Glomerular visceral epithelial cell (primary cell): ENCODE measurements at regions not wholly inside any gene's neighbourhood (a gene's known extent, or its start where the extent isn't known, plus 50 kb on each side); places are given as distances from the start of the nearest gene placed in this dataset.
A peak's percentile ranks its signal among the peaks of the same experiment; 100 is the strongest.
"Not testable (repeated sequence)": the region's sequence is repeated elsewhere in the genome, so short reads cannot be mapped to it uniquely, and the experiment has no call there.

Source experiments
- DNase-seq: peaks from one replicate; pipeline ENCODE4 v3.0.0-alpha.2; 2016; ENCODE audit errors: extremely low spot score

DNA sequence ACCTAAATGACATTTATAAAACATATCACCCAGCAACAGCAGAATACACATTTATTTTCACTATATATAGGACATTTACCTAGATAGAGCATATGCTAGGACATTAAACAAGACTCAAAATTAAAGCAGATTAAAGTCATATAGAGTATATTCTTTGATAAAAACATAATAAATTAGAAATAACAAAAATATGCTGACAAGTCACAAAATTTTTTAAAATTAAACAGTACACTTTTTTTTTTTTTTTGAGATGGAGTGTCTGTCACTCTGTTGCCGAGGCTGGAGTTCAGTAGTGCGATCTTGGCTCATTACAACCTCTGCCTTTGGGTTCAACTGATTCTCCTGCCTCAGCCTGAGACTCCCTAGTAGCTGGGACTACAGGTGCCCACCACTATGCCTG, 758.9 kb upstream of the NRXN1 start:
- DNase-seq, result no peak

DNA sequence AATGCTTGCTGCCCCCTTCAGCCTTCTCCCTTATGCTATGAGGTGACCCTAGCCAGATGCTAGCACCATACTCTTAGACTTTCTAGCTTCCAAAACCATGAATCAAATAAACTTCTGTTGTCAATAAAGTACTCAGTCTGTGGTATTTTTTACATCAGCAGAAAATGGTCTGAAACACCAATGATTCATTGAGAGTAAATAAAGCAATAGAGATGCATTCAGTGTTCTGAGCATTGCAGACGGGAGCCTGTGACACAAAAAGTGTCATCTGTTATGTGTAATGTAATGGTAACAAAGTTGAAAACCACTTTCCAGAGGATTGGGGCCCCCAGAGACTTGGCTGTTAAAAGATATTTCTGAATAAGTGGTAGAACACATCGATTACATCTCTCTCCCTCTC, 758.0 kb upstream of the NRXN1 start:
- no peak for DNase-seq

GRCh38 chr2:51782921-51783765, 751.2 kb upstream of the NRXN1 start:
- DNase-seq, result peak; percentile 20

- DNase-seq, result no peak
These were observed 749.8 kb upstream of the NRXN1 start for GRCh38 chr2:51781691-51782090.

GRCh38 chr2:51780353-51780752, 748.4 kb upstream of the NRXN1 start:
- no peak for DNase-seq

GRCh38 chr2:51779723-51780122, 747.8 kb upstream of the NRXN1 start:
- not testable (repeated sequence) for DNase-seq

DNA sequence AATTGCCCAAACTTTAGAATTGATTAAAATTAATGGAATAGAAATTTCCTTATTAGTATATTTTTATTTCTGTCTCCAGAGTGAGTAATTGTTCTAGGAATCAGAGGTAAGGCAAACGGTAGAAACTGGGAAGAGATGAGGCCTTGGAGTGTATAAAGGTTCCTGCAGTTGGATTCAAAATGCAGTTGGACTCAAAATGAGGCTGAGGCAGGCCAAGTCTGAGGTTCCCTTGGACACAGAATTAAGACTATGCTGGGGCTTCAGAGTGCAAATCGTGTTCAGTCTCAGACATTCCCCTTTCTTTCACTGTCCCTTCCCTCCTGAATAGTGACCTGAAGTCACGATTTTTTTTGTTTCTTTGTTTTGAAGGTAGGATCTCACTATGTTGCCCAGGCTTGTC, 746.9 kb upstream of the NRXN1 start:
- DNase-seq, result no peak

DNA sequence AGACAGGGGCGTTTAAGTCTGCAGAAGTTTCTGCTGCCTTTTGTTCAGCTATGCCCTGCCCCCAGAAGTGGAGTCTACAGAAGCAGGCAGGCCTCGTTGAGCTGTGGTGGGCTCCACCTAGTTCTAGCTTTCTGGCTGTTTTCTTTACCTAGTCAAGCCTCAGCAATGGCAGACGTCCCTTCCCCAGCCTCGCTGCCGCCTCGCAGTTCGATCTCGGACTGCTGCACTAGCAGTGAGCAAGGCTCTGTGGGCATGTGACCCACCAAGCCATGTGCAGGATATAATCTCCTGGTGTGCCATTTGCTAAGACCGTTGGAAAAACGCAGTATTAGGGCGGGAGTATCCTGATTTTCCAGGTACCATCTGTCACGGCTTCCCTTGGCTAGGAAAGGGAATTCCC, 742.7 kb upstream of the NRXN1 start:
- not testable (repeated sequence) for DNase-seq

DNA sequence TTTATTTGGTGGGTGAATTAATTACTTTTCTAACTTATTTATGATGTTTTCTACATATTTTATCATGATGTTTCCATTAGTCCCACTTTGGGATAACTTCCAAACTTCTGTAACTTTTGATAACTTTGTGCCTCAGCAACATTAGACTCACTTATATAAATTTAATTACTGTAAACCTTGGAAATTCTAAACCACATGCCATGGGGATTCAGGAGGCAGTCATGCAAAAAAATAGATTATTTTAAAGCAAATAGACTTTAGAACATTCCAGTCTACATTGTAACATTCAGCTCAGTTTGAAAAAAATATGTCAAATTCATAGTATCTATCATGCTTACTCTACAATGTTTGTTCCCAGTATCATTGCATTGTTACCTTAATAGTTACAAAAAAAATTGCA, 728.5 kb upstream of the NRXN1 start:
- no peak for DNase-seq

DNA sequence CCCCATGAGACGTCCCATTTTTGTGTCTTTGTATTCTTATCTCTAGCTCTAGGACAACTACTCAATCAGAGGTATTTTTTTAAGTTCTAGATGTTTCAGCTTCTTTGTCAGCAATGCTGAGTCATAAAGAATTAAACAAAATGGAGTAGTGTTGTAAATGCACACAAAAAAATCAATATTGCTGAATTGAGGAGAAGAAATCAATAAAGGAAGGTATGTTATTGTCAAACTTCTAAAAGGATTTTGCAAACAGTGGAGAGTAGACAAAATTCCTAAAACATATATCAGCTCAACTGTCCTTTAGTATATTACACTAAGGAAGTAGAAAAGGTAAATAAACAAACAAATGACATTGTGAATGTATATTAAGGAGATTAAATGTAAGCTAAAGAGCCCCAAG, 726.1 kb upstream of the NRXN1 start:
- no peak for DNase-seq

DNA sequence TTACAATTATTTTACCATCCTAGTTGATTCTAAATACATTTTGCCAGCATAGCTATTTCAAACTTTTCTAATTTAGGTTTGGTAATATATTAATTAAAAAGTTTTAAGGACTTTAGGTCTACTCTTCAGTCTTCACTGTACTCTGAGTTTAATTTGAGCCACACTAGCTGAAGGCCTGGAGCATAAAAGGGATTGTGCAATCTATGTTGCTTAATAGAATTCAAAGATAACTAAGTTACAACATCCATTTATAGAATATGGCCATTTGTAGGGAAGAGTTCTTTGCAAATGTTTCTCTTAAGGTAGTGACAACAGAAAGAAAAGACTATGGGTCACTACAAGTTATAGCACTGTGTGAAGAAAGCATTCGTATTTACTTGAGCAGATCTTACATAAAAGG, 702.2 kb upstream of the NRXN1 start:
- no peak for DNase-seq

GRCh38 chr2:51723691-51724090, 691.8 kb upstream of the NRXN1 start:
- DNase-seq, result peak; percentile 6

GRCh38 chr2:51722311-51722710, 690.4 kb upstream of the NRXN1 start:
- no peak for DNase-seq

GRCh38 chr2:51720826-51721225, 688.9 kb upstream of the NRXN1 start:
- no peak for DNase-seq

DNA sequence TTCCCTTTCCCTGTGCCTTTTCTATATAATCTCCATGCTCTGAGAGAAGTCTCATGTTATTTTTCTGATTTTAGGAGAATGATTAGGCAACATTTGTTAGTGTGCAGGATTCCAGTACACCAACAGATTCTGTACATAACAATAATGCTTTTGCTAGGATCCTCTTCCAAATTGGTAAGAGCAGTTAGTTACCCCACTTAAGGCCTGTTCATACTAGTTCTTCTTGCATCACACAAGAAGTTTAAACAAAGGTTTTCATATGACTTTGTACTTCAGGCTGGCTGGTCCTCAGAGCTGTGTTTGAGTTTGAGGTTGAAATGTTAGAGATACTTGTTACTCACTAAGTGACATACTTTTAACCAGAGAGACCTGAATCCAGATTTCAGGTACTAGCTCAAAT, 686.9 kb upstream of the NRXN1 start:
- DNase-seq, result no peak

DNA sequence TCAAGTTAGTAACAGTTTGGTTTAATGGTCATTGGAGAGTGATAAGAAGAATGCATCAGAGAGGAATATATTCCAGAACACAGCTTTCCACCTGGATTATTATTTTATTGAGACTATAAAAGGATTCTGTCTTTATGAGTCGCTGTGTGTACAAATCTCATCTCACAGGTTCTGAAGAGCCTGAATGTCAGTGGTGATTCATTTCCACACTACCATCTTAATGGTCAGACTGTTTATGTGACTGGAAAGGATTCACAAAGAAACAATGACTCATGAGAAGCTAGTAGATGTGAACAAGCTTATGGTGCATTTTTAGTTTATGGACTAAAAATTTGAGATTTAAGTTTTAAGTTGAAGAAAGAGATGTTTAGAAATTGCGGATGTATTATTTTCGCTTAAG, 685.4 kb upstream of the NRXN1 start:
- peak; percentile 33 for DNase-seq

- DNase-seq, result no peak
These were observed 679.8 kb upstream of the NRXN1 start for GRCh38 chr2:51711766-51712165.

DNA sequence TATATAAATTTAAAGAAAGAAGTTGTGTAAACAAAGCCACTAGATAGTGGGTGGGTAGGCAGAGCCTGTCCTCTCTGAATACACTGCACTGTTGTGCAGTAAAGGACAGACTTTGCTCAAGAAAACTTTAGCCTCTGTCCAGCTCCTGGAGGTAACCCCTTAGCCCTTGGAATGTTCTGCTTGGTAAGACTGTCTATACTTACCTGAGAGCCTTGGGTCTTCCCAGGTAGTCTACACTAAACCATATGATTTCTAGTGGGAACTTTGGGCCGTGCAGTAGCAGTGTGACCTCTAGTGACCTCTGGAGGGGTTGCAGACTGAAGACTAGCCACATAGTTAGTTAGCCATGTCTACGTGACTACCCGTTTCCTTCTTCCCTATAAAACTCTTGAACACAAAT, 678.3 kb upstream of the NRXN1 start:
- DNase-seq, result no peak

- DNase-seq, result no peak
These were observed 675.7 kb upstream of the NRXN1 start for GRCh38 chr2:51707625-51708024.

DNA sequence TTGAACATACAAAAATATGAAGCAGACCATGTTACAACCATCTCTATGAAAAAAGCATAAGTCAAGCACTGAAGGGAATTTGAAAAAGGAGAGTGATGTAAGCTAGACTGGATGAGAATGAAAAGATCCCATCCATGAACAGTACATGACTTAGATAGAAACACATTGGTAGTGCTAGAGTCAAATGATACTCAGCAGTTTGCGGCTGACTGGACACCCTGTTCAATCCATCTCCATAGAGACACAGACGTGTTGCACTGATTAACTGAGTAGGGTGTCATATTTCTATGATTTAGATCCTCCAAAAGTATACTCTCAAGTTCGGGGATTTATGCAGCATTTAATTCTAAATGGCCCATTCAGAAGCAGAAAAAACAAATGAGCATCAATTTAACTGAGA, 674.3 kb upstream of the NRXN1 start:
- no peak for DNase-seq

DNA sequence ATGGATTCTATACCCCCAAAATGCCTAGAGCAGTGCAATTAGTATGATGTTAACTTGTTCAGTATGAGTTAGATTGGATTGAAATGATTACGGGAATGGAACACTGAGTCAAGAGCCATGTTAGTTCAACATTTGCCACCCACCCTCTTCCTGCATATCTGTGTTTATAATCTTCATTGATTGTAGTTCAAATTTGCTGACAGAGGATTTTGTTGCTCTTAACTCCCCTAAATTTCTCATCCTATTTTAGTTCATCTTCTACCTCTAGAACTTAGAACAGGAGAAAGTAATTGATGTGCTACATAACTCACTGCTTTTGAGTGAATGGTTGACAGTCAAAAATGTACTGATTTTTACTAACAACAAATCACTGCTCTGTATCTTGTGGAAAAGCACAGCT, 673.5 kb upstream of the NRXN1 start:
- no peak for DNase-seq

DNA sequence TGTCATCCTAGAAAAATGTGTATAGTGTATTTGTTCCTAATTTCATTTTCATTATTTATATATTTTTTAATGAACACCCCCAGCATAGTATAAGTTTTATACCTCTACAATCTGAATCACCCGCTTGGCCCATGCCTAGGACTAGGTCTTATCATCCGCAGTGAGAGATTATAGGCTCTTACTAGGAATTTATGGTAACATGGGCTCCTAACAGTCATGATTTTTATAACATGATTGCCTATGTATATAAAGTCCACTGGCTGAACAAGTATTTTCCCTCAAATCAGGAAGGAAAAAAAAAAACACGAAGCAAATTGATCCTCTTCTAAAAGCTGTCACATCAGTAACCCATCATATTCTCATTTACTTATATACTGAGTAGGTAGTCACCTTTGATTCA, 666.1 kb upstream of the NRXN1 start:
- DNase-seq, result no peak

DNA sequence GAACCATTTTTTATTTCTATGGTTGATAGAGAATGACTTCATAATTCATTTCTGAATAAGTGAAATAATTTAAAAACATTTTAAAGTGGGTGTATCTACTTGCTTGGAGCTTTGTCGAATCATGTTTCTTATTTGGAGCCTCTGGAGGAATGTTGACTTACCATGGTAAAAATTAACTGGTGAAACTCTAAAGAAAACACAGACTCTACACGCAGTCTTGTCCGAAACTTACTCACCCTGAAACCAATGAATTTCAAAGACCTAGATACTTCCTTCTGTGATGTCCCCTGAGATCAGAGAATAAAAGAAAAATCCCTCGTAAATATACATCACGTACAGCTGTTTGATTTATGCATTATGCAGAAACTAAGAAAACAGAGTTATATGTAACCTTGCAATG, 665.2 kb upstream of the NRXN1 start:
- DNase-seq, result peak; percentile 41

DNA sequence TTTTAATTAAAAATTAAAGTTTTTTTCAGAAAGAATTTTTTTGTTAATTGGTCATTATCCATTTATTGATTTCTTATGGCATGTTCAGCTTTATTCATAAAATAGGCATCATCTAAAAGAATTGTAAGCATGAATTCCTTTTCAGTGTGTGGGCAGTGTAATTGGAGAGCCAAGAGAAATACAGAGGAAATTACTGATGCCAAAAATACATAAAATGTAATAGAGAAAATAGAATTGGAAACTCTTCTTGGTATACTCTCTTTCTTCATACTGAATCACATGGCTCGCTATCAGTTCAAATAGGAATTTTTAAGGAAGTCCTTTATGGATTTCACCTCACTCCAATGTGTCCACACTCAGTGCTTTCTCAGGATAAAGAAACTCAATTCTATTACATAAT, 663.6 kb upstream of the NRXN1 start:
- no peak for DNase-seq
